ENCODE measurements at regions not wholly inside any gene's neighbourhood (a gene's known extent, or its start where the extent isn't known, plus 50 kb on each side); places are given as distances from the start of the nearest gene placed in this dataset.
"Not testable (repeated sequence)": the region's sequence is repeated elsewhere in the genome, so short reads cannot be mapped to it uniquely, and the experiment has no call there.

GRCh38 chr15:21774760-21775159, 102.8 kb downstream of the POTEB start:
- DNase-seq (ENCODE audit: low spot score); in situ Hi-C loops (cut with HindIII; ENCODE audit: low sequenced_read_pairs): not testable (repeated sequence)

DNA sequence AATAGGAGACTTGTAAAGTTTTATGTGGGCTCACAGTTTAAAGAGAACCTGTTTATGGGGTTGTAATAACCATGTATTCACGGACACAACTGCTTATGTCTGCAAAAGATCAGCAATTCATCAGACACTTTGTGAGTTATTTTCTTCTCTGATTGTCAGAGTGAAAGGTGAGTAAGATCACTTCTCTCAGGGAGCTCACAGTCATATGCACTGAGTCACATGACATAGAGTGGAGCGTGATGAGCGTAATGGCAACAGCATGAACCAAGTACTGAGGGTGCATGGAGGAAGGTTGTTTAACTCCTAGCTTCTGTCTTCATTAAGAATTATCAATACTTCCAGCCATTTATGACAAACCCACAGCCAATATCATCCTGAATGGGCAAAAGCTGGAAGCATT, 111.0 kb downstream of the POTEB start:
- in situ Hi-C loops (cut with HindIII; ENCODE audit: low sequenced_read_pairs); DNase-seq (ENCODE audit: low spot score): not testable (repeated sequence)

- DNase-seq (ENCODE audit: low spot score); in situ Hi-C loops (cut with HindIII; ENCODE audit: low sequenced_read_pairs): not testable (repeated sequence)
These were observed 113.8 kb downstream of the POTEB start for GRCh38 chr15:21763756-21764155.

- not testable (repeated sequence) for DNase-seq (ENCODE audit: low spot score)
These were observed 117.1 kb downstream of the POTEB start for GRCh38 chr15:21760250-21761023.

GRCh38 chr15:21759401-21760165, 118.0 kb downstream of the POTEB start:
- DNase-seq (ENCODE audit: low spot score); in situ Hi-C loops (cut with HindIII; ENCODE audit: low sequenced_read_pairs): not testable (repeated sequence)

More at GRCh38 chr15:21760250-21761023, 117.1 kb downstream of the POTEB start:
- in situ Hi-C loops (cut with HindIII; ENCODE audit: low sequenced_read_pairs), result not testable (repeated sequence)

GRCh38 chr15:21753838-21754237, 123.7 kb downstream of the POTEB start:
- in situ Hi-C loops (cut with HindIII; ENCODE audit: low sequenced_read_pairs); DNase-seq (ENCODE audit: low spot score): not testable (repeated sequence)

DNA sequence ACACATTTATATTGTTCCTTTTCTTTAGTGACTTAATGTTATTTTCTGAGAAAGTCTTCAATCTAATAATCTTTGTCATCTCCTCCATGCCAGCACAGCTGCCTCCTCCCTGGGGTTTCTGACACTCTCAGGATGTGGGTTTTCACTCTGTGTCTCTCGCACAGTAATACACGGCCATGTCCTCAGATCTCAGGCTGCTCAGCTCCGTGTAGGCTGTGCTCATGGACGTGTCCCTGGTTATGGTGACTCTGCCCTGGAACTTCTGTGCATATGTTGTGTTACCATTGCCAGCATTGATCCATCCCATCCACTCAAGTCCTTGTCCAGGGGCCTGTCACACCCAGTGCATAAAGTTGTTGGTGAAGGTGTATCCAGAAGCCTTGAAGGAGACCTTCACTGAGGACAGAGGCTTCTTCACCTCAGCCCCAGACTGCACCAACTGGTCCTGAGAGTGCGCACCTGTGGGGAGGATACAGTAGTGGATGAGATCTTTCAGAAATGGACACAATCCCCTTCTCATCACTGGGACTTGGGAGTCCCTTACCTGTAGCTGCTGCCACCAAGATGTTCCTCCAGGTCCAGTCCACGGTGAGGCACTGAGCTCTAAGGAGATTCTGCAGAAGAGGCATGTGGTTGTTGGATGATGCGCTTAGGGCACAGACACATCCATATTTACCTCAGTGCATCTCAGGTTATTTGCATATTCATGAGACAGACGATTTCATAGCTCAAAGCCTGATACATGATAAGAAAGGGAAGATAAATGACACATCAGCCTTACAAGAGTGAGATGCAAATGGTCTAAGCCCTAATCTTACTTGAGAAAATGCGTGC, 125.2 kb downstream of the POTEB start:
- in situ Hi-C loops (cut with HindIII; ENCODE audit: low sequenced_read_pairs), result not testable (repeated sequence)

GRCh38 chr15:21749173-21749572, 128.4 kb downstream of the POTEB start:
- in situ Hi-C loops (cut with HindIII; ENCODE audit: low sequenced_read_pairs), result not testable (repeated sequence)

More for the DNA sequence above, 125.2 kb downstream of the POTEB start:
- DNase-seq (ENCODE audit: low spot score), result not testable (repeated sequence)

GRCh38 chr15:21744245-21744915, 133.2 kb downstream of the POTEB start:
- in situ Hi-C loops (cut with HindIII; ENCODE audit: low sequenced_read_pairs); DNase-seq (ENCODE audit: low spot score): not testable (repeated sequence)

More at GRCh38 chr15:21749173-21749572, 128.4 kb downstream of the POTEB start:
- DNase-seq (ENCODE audit: low spot score), result not testable (repeated sequence)

DNA sequence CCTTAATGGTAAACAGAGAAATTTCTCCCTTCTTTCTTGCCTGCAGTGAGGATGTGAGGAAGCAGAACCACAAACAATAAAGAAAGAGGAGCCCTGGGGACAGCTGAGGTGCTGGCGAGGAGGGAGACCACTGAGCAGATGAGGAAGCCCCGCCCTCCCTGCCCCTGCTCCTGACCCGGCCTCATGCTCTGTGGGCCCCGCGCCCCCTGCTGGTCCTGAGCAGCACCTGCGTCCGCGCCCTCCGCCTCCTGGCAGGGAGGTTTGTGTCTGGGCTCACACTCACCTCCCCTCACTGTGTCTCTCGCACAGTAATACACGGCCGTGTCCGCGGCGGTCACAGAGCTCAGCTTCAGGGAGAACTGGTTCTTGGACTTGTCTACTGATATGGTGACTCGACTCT, 135.5 kb downstream of the POTEB start:
- DNase-seq (ENCODE audit: low spot score); in situ Hi-C loops (cut with HindIII; ENCODE audit: low sequenced_read_pairs): not testable (repeated sequence)

GRCh38 chr15:21738003-21738402, 139.5 kb downstream of the POTEB start:
- DNase-seq (ENCODE audit: low spot score); in situ Hi-C loops (cut with HindIII; ENCODE audit: low sequenced_read_pairs): not testable (repeated sequence)

DNA sequence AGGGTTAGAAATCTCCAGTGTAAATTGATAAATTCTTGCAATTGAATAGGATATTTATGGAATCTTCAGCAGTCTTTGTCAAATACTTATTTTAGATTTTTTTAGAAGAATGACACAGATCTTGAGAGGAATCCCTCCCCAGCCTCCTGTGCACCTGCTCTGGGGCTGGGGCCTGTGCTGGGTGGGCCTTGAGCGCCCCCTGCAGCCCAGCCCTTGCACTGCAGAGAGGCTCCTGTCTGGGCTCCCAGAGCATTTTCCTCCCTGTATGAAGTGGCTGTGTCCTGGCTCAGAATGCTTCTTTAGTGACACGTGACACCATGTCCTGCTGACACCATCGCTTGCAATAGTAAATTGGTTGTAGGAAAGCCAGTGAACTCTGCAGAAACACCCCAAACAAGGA, 141.1 kb downstream of the POTEB start:
- DNase-seq (ENCODE audit: low spot score); in situ Hi-C loops (cut with HindIII; ENCODE audit: low sequenced_read_pairs): not testable (repeated sequence)

DNA sequence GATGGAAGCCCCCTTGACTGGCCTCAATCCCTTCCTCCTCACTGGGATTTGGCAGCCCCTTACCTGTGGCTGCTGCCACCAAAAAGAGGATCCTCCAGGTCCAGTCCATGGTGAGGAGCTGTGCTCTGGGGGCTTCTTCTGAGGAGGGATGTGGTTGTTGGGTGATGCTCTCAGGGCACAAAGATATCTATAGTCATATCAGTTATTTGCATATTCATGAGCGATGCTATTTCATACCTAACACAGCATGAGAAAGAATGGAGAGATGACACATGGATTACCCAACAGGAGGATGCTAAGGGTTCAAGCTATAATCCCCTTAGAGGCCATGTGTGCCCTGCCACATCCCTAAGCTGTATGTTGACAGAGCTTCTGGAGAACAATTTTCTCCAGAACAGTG, 141.7 kb downstream of the POTEB start:
- DNase-seq (ENCODE audit: low spot score); in situ Hi-C loops (cut with HindIII; ENCODE audit: low sequenced_read_pairs): not testable (repeated sequence)

GRCh38 chr15:21735368-21735767, 142.2 kb downstream of the POTEB start:
- in situ Hi-C loops (cut with HindIII; ENCODE audit: low sequenced_read_pairs); DNase-seq (ENCODE audit: low spot score): not testable (repeated sequence)

- DNase-seq (ENCODE audit: low spot score); in situ Hi-C loops (cut with HindIII; ENCODE audit: low sequenced_read_pairs): not testable (repeated sequence)
These were observed 146.0 kb downstream of the POTEB start for GRCh38 chr15:21731496-21731895.

- in situ Hi-C loops (cut with HindIII; ENCODE audit: low sequenced_read_pairs); DNase-seq (ENCODE audit: low spot score): not testable (repeated sequence)
These were observed 146.8 kb downstream of the POTEB start for GRCh38 chr15:21730427-21731405.

DNA sequence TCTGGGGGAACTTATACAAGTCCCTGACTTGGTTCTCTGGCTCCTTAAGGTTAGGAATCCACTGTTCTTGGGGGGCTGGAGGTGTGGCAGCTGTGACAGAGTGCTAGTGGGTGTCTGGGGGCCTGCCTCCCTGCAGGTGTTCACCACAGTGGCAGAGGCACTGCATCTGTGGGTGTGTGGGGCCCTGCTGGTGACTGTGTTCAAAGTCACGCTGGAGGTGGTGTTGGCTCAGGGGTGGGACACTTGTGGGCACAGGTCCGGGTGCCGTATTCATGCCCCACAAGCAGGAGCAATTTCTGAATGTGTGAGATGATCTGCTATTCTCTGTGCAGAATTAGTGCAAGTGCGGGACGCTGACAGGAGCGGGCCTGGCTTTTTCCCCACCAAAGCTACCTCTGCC, 152.5 kb downstream of the POTEB start:
- DNase-seq (ENCODE audit: low spot score); in situ Hi-C loops (cut with HindIII; ENCODE audit: low sequenced_read_pairs): not testable (repeated sequence)

Measured in G401 (cell line).